Upper lobe of right lung (tissue), 1 donor: ENCODE measurements at regions not wholly inside any gene's neighbourhood (a gene's known extent, or its start where the extent isn't known, plus 50 kb on each side); places are given as distances from the start of the nearest gene placed in this dataset.

Experiments used
- ATAC-seq: fragments of 200-7000 bp; cut with Tn5 transposase; one replicate; pipeline ENCODE4 v1.9.1; 2020; ENCODE audit warnings: mild to moderate bottlenecking, moderate library complexity
- DNase-seq: peaks from one replicate; pipeline ENCODE4 v3.0.0-alpha.2; 2020
- H3K27ac ChIP-seq: fragments of 200-600 bp; one replicate; pipeline ENCODE4 v1.8.0; 2022
- H3K27me3 ChIP-seq: fragments of 200-600 bp; one replicate; pipeline ENCODE4 v1.8.0; 2022; ENCODE audit warnings: mild to moderate bottlenecking
- H3K36me3 ChIP-seq: fragments of 200-600 bp; one replicate; pipeline ENCODE4 v1.8.0; 2022
- H3K4me1 ChIP-seq: fragments of 200-600 bp; one replicate; pipeline ENCODE4 v1.8.0; 2022
- H3K4me3 ChIP-seq: fragments of 200-600 bp; one replicate; pipeline ENCODE4 v1.8.0; 2022; ENCODE audit warnings: mild to moderate bottlenecking
- H3K9me3 ChIP-seq: fragments of 200-600 bp; one replicate; pipeline ENCODE4 v1.8.0; 2022
- intact Hi-C: fragments of 100-400 bp; cut with DNase I; formaldehyde crosslinking; loops from one replicate; pipeline ENCODE4 v1.11.0; 2022
- TF ChIP-seq, protein P1 (sequence below): fragments of 200-600 bp; IDR thresholded peaks from one replicate; pipeline ENCODE4 v1.8.0; 2022; ENCODE audit warnings: antibody characterized with exemption
- donor health status: DM: no; HTN: yes; CAD: no; lungs with severe emphysema.

- ATAC-seq: no peak
- Histone ChIP-seq H3K27me3 (no peaks in the 10 kb centered on the region), H3K4me3 (no peak overlapping the region), H3K36me3 (no peaks in the 10 kb centered on the region), H3K27ac (no peak overlapping the region), H3K4me1 (no peaks in the 10 kb centered on the region), H3K9me3 (no peaks in the 10 kb centered on the region)
- TF ChIP-seq, protein P1, sequence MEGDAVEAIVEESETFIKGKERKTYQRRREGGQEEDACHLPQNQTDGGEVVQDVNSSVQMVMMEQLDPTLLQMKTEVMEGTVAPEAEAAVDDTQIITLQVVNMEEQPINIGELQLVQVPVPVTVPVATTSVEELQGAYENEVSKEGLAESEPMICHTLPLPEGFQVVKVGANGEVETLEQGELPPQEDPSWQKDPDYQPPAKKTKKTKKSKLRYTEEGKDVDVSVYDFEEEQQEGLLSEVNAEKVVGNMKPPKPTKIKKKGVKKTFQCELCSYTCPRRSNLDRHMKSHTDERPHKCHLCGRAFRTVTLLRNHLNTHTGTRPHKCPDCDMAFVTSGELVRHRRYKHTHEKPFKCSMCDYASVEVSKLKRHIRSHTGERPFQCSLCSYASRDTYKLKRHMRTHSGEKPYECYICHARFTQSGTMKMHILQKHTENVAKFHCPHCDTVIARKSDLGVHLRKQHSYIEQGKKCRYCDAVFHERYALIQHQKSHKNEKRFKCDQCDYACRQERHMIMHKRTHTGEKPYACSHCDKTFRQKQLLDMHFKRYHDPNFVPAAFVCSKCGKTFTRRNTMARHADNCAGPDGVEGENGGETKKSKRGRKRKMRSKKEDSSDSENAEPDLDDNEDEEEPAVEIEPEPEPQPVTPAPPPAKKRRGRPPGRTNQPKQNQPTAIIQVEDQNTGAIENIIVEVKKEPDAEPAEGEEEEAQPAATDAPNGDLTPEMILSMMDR: no peak
- DNase-seq: no peak
- intact Hi-C loops: no loop called here
These were observed 91.8 kb upstream of the ARID2 start for GRCh38 chr12:45637706-45638105.

DNA sequence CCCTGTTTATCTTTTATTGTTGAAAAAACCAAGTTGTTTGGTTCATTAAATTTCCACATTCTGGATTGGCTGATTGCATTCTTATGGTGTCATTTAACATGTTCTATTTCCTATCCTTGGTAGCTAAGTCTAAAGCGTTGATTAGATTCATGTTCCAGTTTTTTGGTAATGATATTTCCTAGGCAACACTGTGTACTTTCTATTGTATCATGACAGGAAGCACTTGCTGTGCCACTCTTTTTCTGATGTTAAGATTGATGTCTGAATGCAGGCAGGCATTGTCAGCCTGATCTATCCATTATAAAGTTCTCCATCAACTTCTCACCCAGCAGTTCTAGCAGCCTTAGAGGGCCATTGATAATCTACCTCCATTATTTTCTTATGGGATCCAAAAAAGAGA lies 91.1 kb upstream of the ARID2 start:
- ATAC-seq (no peak), DNase-seq (no peak)
- H3K36me3 ChIP-seq: no peaks in the 10 kb centered on the region
- H3K4me3 ChIP-seq: no peak overlapping the region
- H3K27me3 ChIP-seq: no peaks in the 10 kb centered on the region
- TF ChIP-seq, protein P1: no peak
- no peak overlapping the region for H3K27ac ChIP-seq
- H3K9me3 ChIP-seq: no peaks in the 10 kb centered on the region
- intact Hi-C loops: no loop called here
- no peaks in the 10 kb centered on the region for H3K4me1 ChIP-seq

DNA sequence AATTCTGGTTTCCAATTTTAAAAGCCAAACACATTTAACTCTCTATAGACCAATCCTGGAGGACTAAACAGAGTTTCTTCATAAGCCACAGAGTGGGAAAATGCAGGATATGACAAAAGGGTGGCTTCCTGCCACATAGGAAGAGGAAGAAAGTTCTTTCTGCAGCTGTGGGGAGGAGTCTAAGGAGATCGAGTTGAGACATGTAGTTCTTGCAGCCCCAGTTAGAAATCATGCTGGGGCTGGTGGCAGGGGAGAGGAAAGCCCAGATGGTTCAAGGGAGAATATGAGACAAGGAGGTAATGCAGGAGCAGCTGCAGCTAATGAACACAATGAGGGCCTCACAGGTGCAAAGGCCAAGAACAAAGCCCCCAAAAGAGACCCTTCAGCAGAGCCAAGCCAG lies 85.0 kb upstream of the ARID2 start:
- intact Hi-C loops: no loop called here
- Histone ChIP-seq H3K4me3 (no peak overlapping the region), H3K27ac (no peak overlapping the region), H3K27me3 (no peaks in the 10 kb centered on the region), H3K36me3 (no peaks in the 10 kb centered on the region), H3K9me3 (no peaks in the 10 kb centered on the region), H3K4me1 (peaks cover 3% of the 10 kb centered on the region)
- TF ChIP-seq, protein P1: no peak
- peak; percentile 81 for ATAC-seq
- DNase-seq: no peak

DNA sequence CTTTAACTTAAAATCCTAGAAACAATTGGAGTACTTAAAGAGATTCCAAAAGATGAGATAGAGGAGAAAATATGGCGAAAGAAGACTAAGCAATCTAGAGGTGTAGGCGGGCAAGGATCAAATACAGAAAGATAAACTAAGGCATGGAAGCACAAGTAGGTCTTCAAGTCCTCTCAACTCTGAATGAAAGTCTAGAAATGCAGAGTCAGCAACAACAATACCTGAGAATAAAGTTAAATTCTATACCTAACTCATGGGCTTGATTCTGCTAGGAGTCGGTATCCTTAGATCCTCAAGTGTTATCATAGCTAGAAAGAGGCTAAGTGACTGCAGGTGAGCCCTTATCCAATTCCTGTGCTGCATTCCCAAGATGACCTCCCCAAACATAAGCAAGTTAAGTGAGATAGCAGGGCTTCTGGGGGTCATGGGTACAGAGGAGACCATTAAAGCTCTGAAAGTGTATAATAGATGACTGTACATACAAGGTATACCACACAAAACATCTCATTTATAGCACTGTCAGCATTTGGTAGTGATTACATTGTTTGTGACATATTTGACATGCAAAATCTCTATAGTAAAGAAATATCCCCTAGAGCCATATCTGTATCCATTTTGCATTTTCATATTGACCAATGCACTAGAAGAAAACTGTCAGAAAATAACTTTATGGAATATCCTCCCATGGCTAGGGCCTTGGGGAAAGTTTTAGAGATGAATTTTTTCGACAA lies 82.5 kb upstream of the ARID2 start:
- Histone ChIP-seq H3K27ac (no peak overlapping the region), H3K4me1 (peaks cover 3% of the 10 kb centered on the region), H3K9me3 (no peaks in the 10 kb centered on the region), H3K4me3 (no peak overlapping the region), H3K36me3 (no peaks in the 10 kb centered on the region), H3K27me3 (no peaks in the 10 kb centered on the region)
- intact Hi-C loops: no loop called here
- no peak for ATAC-seq
- TF ChIP-seq, protein P1: no peak
- no peak for DNase-seq

DNA sequence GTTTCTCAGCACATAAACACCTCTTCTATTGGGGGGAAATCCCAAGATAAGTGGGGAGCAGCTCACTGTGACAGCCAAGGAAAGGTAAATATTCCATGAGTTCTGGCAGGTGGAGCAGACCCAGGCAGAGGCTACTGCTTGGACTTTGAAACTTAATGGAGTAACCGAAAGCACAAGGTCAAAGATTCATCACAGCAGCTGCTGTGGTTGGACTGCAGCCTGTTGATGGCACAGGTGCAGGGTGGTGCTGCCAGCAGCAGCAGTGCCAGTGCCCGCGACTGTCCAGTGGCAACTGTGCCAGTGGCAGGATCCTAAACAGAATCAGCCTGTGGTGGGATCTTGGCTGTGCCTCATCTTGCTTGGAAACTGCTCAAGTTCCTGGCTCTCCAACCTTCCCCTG lies 81.4 kb upstream of the ARID2 start:
- no peak for ATAC-seq
- DNase-seq: no peak
- intact Hi-C loops: no loop called here
- no peaks in the 10 kb centered on the region for H3K36me3 ChIP-seq
- TF ChIP-seq, protein P1: no peak
- H3K9me3 ChIP-seq: no peaks in the 10 kb centered on the region
- H3K27me3 ChIP-seq: no peaks in the 10 kb centered on the region
- H3K27ac ChIP-seq: no peak overlapping the region
- H3K4me3 ChIP-seq: no peak overlapping the region
- peaks cover 3% of the 10 kb centered on the region for H3K4me1 ChIP-seq

- intact Hi-C loops: no loop called here
- H3K36me3 ChIP-seq: no peaks in the 10 kb centered on the region
- H3K4me1 ChIP-seq: no peaks in the 10 kb centered on the region
- no peak overlapping the region for H3K4me3 ChIP-seq
- H3K9me3 ChIP-seq: no peaks in the 10 kb centered on the region
- no peak for DNase-seq
- TF ChIP-seq, protein P1: no peak
- H3K27ac ChIP-seq: no peak overlapping the region
- H3K27me3 ChIP-seq: no peaks in the 10 kb centered on the region
- ATAC-seq: no peak
These were observed 78.5 kb upstream of the ARID2 start for GRCh38 chr12:45651029-45651428.
